K562 (cell line): ENCODE measurements at regions not wholly inside any gene's neighbourhood (a gene's known extent, or its start where the extent isn't known, plus 50 kb on each side); places are given as distances from the start of the nearest gene placed in this dataset.

Experiments
- ADNP ChIP-seq: fragments of 200-800 bp; sonication (Bioruptor generic); IDR thresholded peaks from 2 replicates; pipeline ENCODE4 v1.6.1; 2016; ENCODE audit warnings: missing genetic modification characterization, missing compliant biosample characterization
- BACH1 ChIP-seq: fragments of 200-800 bp; sonication (Bioruptor generic); IDR thresholded peaks from 2 replicates; pipeline ENCODE4 v1.6.1; 2016; ENCODE audit warnings: missing genetic modification characterization, missing compliant biosample characterization
- BHLHE40 ChIP-seq: IDR thresholded peaks from 2 replicates; pipeline ENCODE4 v1.6.1; 2011; ENCODE audit warnings: low read length, improper control_type of control experiment
- CEBPB ChIP-seq: fragments of 450-650 bp; IDR thresholded peaks from 2 replicates; pipeline ENCODE4 v1.6.1; 2016; ENCODE audit warnings: missing genetic modification characterization, missing compliant biosample characterization
- ETV1 ChIP-seq: fragments of 450-650 bp; conservative IDR thresholded peaks from 2 replicates; pipeline ENCODE4 v1.6.1; 2016; ENCODE audit warnings: missing genetic modification characterization, control low read depth, low read depth, missing compliant biosample characterization
- GTF2F1 ChIP-seq: IDR thresholded peaks from 2 replicates; pipeline ENCODE4 v1.6.1; 2011; ENCODE audit warnings: low read depth, low read length, improper control_type of control experiment
- KLF10 ChIP-seq: fragments of 250-450 bp; sonication (Bioruptor Pico); IDR thresholded peaks from 2 replicates; pipeline ENCODE4 v1.6.1; 2021; ENCODE audit warnings: matching md5 sums
- SMARCA5 ChIP-seq: fragments of 450-650 bp; IDR thresholded peaks from 2 replicates; pipeline ENCODE4 v1.6.1; 2016
- SP1 ChIP-seq: sonication (generic); formaldehyde crosslinking; IDR thresholded peaks from 2 replicates; pipeline ENCODE4 v1.8.1; 2022; ENCODE audit warnings: mild to moderate bottlenecking, missing genetic modification reagents
- ZNF707 ChIP-seq: fragments of 250-450 bp; sonication (Bioruptor Pico); conservative IDR thresholded peaks from 2 replicates; pipeline ENCODE4 v1.8.0; 2022; ENCODE audit warnings: inconsistent platforms, mild to moderate bottlenecking, moderate library complexity
- TF ChIP-seq, protein P1 (sequence below): sonication (generic); formaldehyde crosslinking; IDR thresholded peaks from 2 replicates; pipeline ENCODE4 v1.8.0; 2022; ENCODE audit warnings: mild to moderate bottlenecking, missing genetic modification reagents, borderline replicate concordance
- TF ChIP-seq, protein P2 (sequence below): fragments of 250-450 bp; sonication (Bioruptor Pico); IDR thresholded peaks from 2 replicates; pipeline ENCODE4 v1.8.0; 2021; ENCODE audit warnings: mild to moderate bottlenecking, moderate library complexity
- TF ChIP-seq, protein P3 (sequence below): fragments of 250-450 bp; sonication (Bioruptor Pico); IDR thresholded peaks from 2 replicates; pipeline ENCODE4 v1.9.0; 2021; ENCODE audit warnings: mild to moderate bottlenecking, inconsistent platforms
- TF ChIP-seq, protein P4 (sequence below): sonication (generic); formaldehyde crosslinking; IDR thresholded peaks from 2 replicates; pipeline ENCODE4 v1.8.1; 2023; ENCODE audit warnings: missing genetic modification reagents, mild to moderate bottlenecking, borderline replicate concordance
- TF ChIP-seq, protein P5 (sequence below): fragments of 450-650 bp; formaldehyde crosslinking; IDR thresholded peaks from 2 replicates; pipeline ENCODE4 v1.4.0; 2022; ENCODE audit warnings: missing genetic modification characterization

DNA sequence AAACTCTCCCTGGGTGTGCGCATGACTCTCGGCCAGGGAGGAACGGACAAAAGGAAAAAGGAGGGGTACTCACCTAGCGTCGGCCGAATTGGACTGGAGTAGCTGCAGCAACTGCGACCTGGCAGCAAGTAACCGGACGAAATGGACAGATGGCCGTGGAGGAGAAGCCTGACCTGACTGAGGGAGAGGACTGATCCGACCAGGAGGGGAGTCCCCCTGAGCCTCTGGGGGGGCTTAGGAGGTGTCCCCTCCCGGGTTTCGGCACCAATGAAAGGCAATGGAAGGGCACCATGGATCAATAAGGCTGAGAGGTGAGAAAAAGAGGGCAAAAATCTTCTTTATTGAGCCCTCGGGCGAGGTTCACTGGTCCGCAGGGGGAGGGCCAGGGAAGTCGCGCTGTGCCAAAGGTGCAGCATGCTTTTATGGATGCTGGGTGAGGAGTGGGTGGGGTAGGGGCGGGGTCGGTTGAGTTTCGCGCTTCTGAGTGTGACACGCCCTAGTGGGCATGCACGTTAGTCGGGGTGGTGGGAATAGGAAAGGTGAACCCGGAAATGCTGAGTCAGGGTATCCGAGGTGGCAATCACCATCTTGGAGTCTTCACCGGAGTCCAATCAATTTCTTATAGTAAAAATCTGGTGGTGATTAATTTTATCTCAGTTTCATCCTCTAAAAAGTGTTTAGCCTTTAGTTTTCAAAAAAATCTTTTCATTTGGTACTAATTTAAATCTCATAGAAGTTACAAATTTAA, 638.5 kb upstream of the DPP6 start (continued):
- TF ChIP-seq ADNP (tag) (no peak), ZNF707 (CRISPR knock-in tag) (no peak), KLF10 (no peak), CEBPB (tag) (no peak), GTF2F1 (peak; percentile 92; the same call in 1 of the 2 replicates), ETV1 (tag) (0 out of 2 replicates have a peak, but pooled peaks have one; percentile 23), BACH1 (peak; percentile 98), BHLHE40 (0 out of 2 replicates have a peak, but pooled peaks have one; percentile 11), SMARCA5 (no peak), SP1 (no peak; the same call in none of the 2 replicates)
- TF ChIP-seq, protein P1, sequence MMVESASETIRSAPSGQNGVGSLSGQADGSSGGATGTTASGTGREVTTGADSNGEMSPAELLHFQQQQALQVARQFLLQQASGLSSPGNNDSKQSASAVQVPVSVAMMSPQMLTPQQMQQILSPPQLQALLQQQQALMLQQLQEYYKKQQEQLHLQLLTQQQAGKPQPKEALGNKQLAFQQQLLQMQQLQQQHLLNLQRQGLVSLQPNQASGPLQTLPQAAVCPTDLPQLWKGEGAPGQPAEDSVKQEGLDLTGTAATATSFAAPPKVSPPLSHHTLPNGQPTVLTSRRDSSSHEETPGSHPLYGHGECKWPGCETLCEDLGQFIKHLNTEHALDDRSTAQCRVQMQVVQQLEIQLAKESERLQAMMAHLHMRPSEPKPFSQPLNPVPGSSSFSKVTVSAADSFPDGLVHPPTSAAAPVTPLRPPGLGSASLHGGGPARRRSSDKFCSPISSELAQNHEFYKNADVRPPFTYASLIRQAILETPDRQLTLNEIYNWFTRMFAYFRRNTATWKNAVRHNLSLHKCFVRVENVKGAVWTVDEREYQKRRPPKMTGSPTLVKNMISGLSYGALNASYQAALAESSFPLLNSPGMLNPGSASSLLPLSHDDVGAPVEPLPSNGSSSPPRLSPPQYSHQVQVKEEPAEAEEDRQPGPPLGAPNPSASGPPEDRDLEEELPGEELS (CRISPR knock-in tag) = no peak
- TF ChIP-seq, protein P2, sequence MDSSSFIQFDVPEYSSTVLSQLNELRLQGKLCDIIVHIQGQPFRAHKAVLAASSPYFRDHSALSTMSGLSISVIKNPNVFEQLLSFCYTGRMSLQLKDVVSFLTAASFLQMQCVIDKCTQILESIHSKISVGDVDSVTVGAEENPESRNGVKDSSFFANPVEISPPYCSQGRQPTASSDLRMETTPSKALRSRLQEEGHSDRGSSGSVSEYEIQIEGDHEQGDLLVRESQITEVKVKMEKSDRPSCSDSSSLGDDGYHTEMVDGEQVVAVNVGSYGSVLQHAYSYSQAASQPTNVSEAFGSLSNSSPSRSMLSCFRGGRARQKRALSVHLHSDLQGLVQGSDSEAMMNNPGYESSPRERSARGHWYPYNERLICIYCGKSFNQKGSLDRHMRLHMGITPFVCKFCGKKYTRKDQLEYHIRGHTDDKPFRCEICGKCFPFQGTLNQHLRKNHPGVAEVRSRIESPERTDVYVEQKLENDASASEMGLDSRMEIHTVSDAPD (CRISPR knock-in tag) = no peak
- TF ChIP-seq, protein P3, sequence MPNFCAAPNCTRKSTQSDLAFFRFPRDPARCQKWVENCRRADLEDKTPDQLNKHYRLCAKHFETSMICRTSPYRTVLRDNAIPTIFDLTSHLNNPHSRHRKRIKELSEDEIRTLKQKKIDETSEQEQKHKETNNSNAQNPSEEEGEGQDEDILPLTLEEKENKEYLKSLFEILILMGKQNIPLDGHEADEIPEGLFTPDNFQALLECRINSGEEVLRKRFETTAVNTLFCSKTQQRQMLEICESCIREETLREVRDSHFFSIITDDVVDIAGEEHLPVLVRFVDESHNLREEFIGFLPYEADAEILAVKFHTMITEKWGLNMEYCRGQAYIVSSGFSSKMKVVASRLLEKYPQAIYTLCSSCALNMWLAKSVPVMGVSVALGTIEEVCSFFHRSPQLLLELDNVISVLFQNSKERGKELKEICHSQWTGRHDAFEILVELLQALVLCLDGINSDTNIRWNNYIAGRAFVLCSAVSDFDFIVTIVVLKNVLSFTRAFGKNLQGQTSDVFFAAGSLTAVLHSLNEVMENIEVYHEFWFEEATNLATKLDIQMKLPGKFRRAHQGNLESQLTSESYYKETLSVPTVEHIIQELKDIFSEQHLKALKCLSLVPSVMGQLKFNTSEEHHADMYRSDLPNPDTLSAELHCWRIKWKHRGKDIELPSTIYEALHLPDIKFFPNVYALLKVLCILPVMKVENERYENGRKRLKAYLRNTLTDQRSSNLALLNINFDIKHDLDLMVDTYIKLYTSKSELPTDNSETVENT (CRISPR knock-in tag) = no peak
- TF ChIP-seq, protein P4, sequence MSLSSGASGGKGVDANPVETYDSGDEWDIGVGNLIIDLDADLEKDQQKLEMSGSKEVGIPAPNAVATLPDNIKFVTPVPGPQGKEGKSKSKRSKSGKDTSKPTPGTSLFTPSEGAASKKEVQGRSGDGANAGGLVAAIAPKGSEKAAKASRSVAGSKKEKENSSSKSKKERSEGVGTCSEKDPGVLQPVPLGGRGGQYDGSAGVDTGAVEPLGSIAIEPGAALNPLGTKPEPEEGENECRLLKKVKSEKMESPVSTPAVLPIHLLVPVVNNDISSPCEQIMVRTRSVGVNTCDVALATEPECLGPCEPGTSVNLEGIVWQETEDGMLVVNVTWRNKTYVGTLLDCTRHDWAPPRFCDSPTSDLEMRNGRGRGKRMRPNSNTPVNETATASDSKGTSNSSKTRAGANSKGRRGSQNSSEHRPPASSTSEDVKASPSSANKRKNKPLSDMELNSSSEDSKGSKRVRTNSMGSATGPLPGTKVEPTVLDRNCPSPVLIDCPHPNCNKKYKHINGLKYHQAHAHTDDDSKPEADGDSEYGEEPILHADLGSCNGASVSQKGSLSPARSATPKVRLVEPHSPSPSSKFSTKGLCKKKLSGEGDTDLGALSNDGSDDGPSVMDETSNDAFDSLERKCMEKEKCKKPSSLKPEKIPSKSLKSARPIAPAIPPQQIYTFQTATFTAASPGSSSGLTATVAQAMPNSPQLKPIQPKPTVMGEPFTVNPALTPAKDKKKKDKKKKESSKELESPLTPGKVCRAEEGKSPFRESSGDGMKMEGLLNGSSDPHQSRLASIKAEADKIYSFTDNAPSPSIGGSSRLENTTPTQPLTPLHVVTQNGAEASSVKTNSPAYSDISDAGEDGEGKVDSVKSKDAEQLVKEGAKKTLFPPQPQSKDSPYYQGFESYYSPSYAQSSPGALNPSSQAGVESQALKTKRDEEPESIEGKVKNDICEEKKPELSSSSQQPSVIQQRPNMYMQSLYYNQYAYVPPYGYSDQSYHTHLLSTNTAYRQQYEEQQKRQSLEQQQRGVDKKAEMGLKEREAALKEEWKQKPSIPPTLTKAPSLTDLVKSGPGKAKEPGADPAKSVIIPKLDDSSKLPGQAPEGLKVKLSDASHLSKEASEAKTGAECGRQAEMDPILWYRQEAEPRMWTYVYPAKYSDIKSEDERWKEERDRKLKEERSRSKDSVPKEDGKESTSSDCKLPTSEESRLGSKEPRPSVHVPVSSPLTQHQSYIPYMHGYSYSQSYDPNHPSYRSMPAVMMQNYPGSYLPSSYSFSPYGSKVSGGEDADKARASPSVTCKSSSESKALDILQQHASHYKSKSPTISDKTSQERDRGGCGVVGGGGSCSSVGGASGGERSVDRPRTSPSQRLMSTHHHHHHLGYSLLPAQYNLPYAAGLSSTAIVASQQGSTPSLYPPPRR = no peak
- TF ChIP-seq, protein P5, sequence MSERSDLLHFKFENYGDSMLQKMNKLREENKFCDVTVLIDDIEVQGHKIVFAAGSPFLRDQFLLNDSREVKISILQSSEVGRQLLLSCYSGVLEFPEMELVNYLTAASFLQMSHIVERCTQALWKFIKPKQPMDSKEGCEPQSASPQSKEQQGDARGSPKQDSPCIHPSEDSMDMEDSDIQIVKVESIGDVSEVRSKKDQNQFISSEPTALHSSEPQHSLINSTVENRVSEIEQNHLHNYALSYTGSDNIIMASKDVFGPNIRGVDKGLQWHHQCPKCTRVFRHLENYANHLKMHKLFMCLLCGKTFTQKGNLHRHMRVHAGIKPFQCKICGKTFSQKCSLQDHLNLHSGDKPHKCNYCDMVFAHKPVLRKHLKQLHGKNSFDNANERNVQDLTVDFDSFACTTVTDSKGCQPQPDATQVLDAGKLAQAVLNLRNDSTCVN (CRISPR knock-in tag) = peak; percentile 77; the same call in 1 of the 2 replicates
